Calu3 (cell line): ENCODE measurements at regions not wholly inside any gene's neighbourhood (a gene's known extent, or its start where the extent isn't known, plus 50 kb on each side); places are given as distances from the start of the nearest gene placed in this dataset.

Experiments used
- BruUV-seq: library from RNA; stranded (reverse); fragments of 400-500 nt; replicated peaks from 2 replicates; lab custom pipeline; 2021; lab: Mats Ljungman, UMichigan
- CTCF ChIA-PET: fragments of 300-600 bp; sonication (Branson Sonifier 250); formaldehyde crosslinking; loops from one replicate; lab custom pipeline; 2022; ENCODE audit warnings: antibody characterized with exemption; lab: Charles Lee
- DNase-seq: peaks from one replicate; pipeline ENCODE4 v3.0.0; 2022
- H3K27ac Mint-ChIP-seq: one replicate; pipeline ENCODE4 v1.8.0; 2022; ENCODE audit warnings: mixed read lengths; ENCODE audit not compliant: unreplicated experiment
- H3K27me3 Mint-ChIP-seq: one replicate; pipeline ENCODE4 v1.8.0; 2022; ENCODE audit warnings: mixed read lengths; ENCODE audit not compliant: unreplicated experiment
- H3K36me3 Mint-ChIP-seq: one replicate; pipeline ENCODE4 v1.8.0; 2022; ENCODE audit warnings: mild to moderate bottlenecking, moderate library complexity, mixed read lengths; ENCODE audit not compliant: insufficient read depth, unreplicated experiment
- H3K4me1 Mint-ChIP-seq: one replicate; pipeline ENCODE4 v1.8.0; 2022; ENCODE audit warnings: mild to moderate bottlenecking, low read depth, mixed read lengths; ENCODE audit not compliant: unreplicated experiment
- H3K4me3 Mint-ChIP-seq: one replicate; pipeline ENCODE4 v1.8.0; 2022; ENCODE audit warnings: mild to moderate bottlenecking, low read depth, moderate library complexity, mixed read lengths; ENCODE audit not compliant: unreplicated experiment
- H3K9me3 Mint-ChIP-seq: one replicate; pipeline ENCODE4 v1.8.0; 2022; ENCODE audit warnings: low read depth, mixed read lengths; ENCODE audit not compliant: unreplicated experiment
- CTCF ChIP-seq: fragments of 200-600 bp; IDR thresholded peaks from one replicate; pipeline ENCODE4 v1.8.0; 2022; ENCODE audit warnings: antibody characterized with exemption; ENCODE audit not compliant: unreplicated experiment
- intact Hi-C: fragments of 100-400 bp; cut with micrococcal nuclease; formaldehyde crosslinking; loops from one replicate; pipeline ENCODE4 v1.10.0; 2022; ENCODE audit not compliant: unreplicated experiment

- no peak overlapping the region for H3K27ac Mint-ChIP-seq
- no peaks in the 10 kb centered on the region for H3K9me3 Mint-ChIP-seq
- intact Hi-C loops: no loop called here
- CTCF ChIA-PET: interaction anchor here (0.9 kb wide), 1 partner anchor 14 kb away, joined by 3 read pairs; no protein-coding TSS in a partner anchor
- no peak for DNase-seq
- no peaks in the 10 kb centered on the region for H3K36me3 Mint-ChIP-seq
- BruUV-seq: no TSS peak
- TF ChIP-seq CTCF: no peak
- H3K4me1 Mint-ChIP-seq: peaks cover 14% of the 10 kb centered on the region
- H3K4me3 Mint-ChIP-seq: no peak overlapping the region
- no peaks in the 10 kb centered on the region for H3K27me3 Mint-ChIP-seq
Observed at GRCh38 chr14:61616524-61617185, 78.7 kb upstream of the HIF1A start.

GRCh38 chr14:61618448-61618847 is 76.9 kb upstream of the HIF1A start:
- CTCF ChIA-PET: no interaction called here
- no peak overlapping the region for H3K27ac Mint-ChIP-seq

GRCh38 chr14:61619494-61619893 is 75.8 kb upstream of the HIF1A start:
- no peaks in the 10 kb centered on the region for H3K9me3 Mint-ChIP-seq
- no TSS peak for BruUV-seq
- no peak for TF ChIP-seq CTCF
- H3K27ac Mint-ChIP-seq: no peak overlapping the region
- no peak for DNase-seq
- H3K4me3 Mint-ChIP-seq: no peak overlapping the region
- intact Hi-C loops: no loop called here
- H3K4me1 Mint-ChIP-seq: peaks cover 14% of the 10 kb centered on the region
- no peaks in the 10 kb centered on the region for H3K27me3 Mint-ChIP-seq
- CTCF ChIA-PET: no interaction called here
- no peaks in the 10 kb centered on the region for H3K36me3 Mint-ChIP-seq

More at GRCh38 chr14:61618448-61618847, 76.9 kb upstream of the HIF1A start:
- BruUV-seq: no TSS peak
- intact Hi-C loops: no loop called here
- no peak for TF ChIP-seq CTCF
- H3K27me3 Mint-ChIP-seq: no peaks in the 10 kb centered on the region
- no peak overlapping the region for H3K4me3 Mint-ChIP-seq
- H3K4me1 Mint-ChIP-seq: peaks cover 14% of the 10 kb centered on the region
- H3K36me3 Mint-ChIP-seq: no peaks in the 10 kb centered on the region
- DNase-seq: no peak
- no peaks in the 10 kb centered on the region for H3K9me3 Mint-ChIP-seq

GRCh38 chr14:61620130-61620946 is 75.0 kb upstream of the HIF1A start:
- no peak overlapping the region for H3K27ac Mint-ChIP-seq
- no peak overlapping the region for H3K4me3 Mint-ChIP-seq
- no peak for TF ChIP-seq CTCF
- H3K36me3 Mint-ChIP-seq: no peaks in the 10 kb centered on the region
- intact Hi-C loops: no loop called here
- no peak for DNase-seq
- CTCF ChIA-PET: no interaction called here
- H3K27me3 Mint-ChIP-seq: no peaks in the 10 kb centered on the region
- no peaks in the 10 kb centered on the region for H3K9me3 Mint-ChIP-seq
- H3K4me1 Mint-ChIP-seq: peaks cover 21% of the 10 kb centered on the region
- no TSS peak for BruUV-seq
